Caco-2 (cell line): ENCODE measurements at regions not wholly inside any gene's neighbourhood (a gene's known extent, or its start where the extent isn't known, plus 50 kb on each side); places are given as distances from the start of the nearest gene placed in this dataset.

ENCODE experiments used
- BruUV-seq: library from RNA; stranded (reverse); fragments of 400-500 nt; replicated peaks from 2 replicates; lab custom pipeline; 2021; lab: Mats Ljungman, UMichigan
- CTCF ChIA-PET: fragments of 300-600 bp; sonication (Branson Sonifier 250); formaldehyde crosslinking; loops from one replicate; lab custom pipeline; 2022; ENCODE audit warnings: antibody characterized with exemption; lab: Charles Lee
- POLR2A ChIA-PET: fragments of 300-600 bp; sonication (Branson Sonifier 250); formaldehyde crosslinking; loops from one replicate; lab custom pipeline; 2022; ENCODE audit warnings: antibody characterized with exemption; lab: Charles Lee
- DNase-seq, 2 experiments: peaks; one replicate each; pipeline versions ENCODE4 v3.0.0 to v3.0.0-alpha.2; 2020 to 2022
- H3K27me3 ChIP-seq: replicated peaks from 2 replicates; pipeline ENCODE4 v1.6.0; 2011; ENCODE audit warnings: low read length; ENCODE audit not compliant: control insufficient read depth, insufficient read depth
- H3K36me3 ChIP-seq: 2 replicates; pipeline ENCODE4 v1.5.1; 2011; ENCODE audit warnings: low read length; ENCODE audit not compliant: control insufficient read depth, insufficient read depth
- H3K4me1 ChIP-seq: fragments of 250-450 bp; sonication (Bioruptor Pico); 2 replicates; pipeline ENCODE4 v1.5.1; 2020; ENCODE audit warnings: mild to moderate bottlenecking
- H3K4me3 ChIP-seq: 2 replicates; pipeline ENCODE4 v1.5.1; 2011; ENCODE audit warnings: low read depth, mild to moderate bottlenecking, control low read depth, low read length
- H3K9me3 ChIP-seq: fragments of 250-450 bp; sonication (Bioruptor Pico); 2 replicates; pipeline ENCODE4 v1.5.1; 2020; ENCODE audit warnings: mild to moderate bottlenecking, moderate library complexity
- H3K27ac Mint-ChIP-seq: one replicate; pipeline ENCODE4 v1.8.0; 2022; ENCODE audit warnings: mixed read lengths; ENCODE audit not compliant: unreplicated experiment
- H3K27me3 Mint-ChIP-seq: one replicate; pipeline ENCODE4 v1.8.0; 2022; ENCODE audit warnings: mixed read lengths; ENCODE audit not compliant: insufficient read depth, unreplicated experiment
- H3K36me3 Mint-ChIP-seq: one replicate; pipeline ENCODE4 v1.8.0; 2022; ENCODE audit warnings: mild to moderate bottlenecking, mixed read lengths; ENCODE audit not compliant: insufficient read depth, unreplicated experiment
- H3K4me1 Mint-ChIP-seq: one replicate; pipeline ENCODE4 v1.8.0; 2022; ENCODE audit warnings: low read depth, mixed read lengths; ENCODE audit not compliant: unreplicated experiment
- H3K4me3 Mint-ChIP-seq: one replicate; pipeline ENCODE4 v1.8.0; 2022; ENCODE audit warnings: mild to moderate bottlenecking, moderate library complexity, mixed read lengths; ENCODE audit not compliant: unreplicated experiment
- H3K9me3 Mint-ChIP-seq: one replicate; pipeline ENCODE4 v1.8.0; 2022; ENCODE audit warnings: mixed read lengths; ENCODE audit not compliant: unreplicated experiment
- CTCF ChIP-seq, 2 experiments: fragments of 200-600 bp in 1 of 2; IDR thresholded peaks; 1 replicate in 1 of 2; 2 replicates in 1 of 2; pipeline versions ENCODE4 v1.5.1 to v1.8.0; 2011 to 2022; ENCODE audit warnings: antibody characterized with exemption in 1 of 2, control low read depth in 1 of 2, inconsistent platforms in 1 of 2, low read depth in 1 of 2, low read length in 1 of 2, mild to moderate bottlenecking in 1 of 2, moderate library complexity in 1 of 2; ENCODE audit not compliant: insufficient read depth in 1 of 2, severe bottlenecking in 1 of 2, unreplicated experiment in 1 of 2
- intact Hi-C: fragments of 100-400 bp; cut with micrococcal nuclease; formaldehyde crosslinking; loops from one replicate; pipeline ENCODE4 v1.10.0; 2022; ENCODE audit not compliant: unreplicated experiment

GRCh38 chr16:6803176-6803575 is 529.5 kb upstream of the RBFOX1 start:
- Histone ChIP-seq H3K9me3 (no peaks in the 10 kb centered on the region), H3K27me3 (no peaks in the 10 kb centered on the region), H3K36me3 (no peaks in the 10 kb centered on the region), H3K4me3 (no peak overlapping the region), H3K4me1 (no peaks in the 10 kb centered on the region)
- peaks cover 3% of the 10 kb centered on the region for H3K27me3 Mint-ChIP-seq
- no peaks in the 10 kb centered on the region for H3K4me1 Mint-ChIP-seq
- H3K36me3 Mint-ChIP-seq = no peaks in the 10 kb centered on the region
- H3K27ac Mint-ChIP-seq = no peak overlapping the region
- no TSS peak for BruUV-seq
- TF ChIP-seq CTCF (IDR thresholded peaks at IDR 0.05; ENCODE audit: insufficient read depth in 1 of 2, low read depth in 1 of 2, low read length in 1 of 2, severe bottlenecking in 1 of 2, unreplicated experiment in 1 of 2) = no peak
- DNase-seq = no peak
- ChIA-PET CTCF (no interaction called here), POLR2A (no interaction called here)
- no peaks in the 10 kb centered on the region for H3K9me3 Mint-ChIP-seq
- intact Hi-C loops = no loop called here
- H3K4me3 Mint-ChIP-seq = no peak overlapping the region

DNA sequence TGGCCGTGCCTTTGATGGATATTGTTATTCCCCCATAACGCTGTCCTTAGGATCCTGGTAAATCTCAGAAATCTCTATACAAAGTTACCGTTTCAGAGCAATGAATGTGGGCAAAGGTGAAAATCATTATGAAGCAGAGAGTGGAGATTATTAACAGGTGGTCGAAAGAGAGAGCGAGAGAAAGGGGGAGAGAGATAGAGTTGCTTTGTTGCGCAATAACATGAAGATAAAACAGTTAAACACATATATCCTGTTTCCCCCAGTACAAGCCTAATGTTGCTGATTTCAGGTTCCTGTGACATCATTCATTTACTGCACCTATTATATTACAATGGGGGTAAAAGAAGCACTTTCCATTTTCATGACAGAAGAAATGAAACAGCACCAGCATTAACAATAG is 535.4 kb upstream of the RBFOX1 start:
- ChIA-PET CTCF (no interaction called here), POLR2A (no interaction called here)
- no peaks in the 10 kb centered on the region for H3K4me1 Mint-ChIP-seq
- DNase-seq = no peak
- peaks cover 6% of the 10 kb centered on the region for H3K27me3 Mint-ChIP-seq
- H3K27ac Mint-ChIP-seq = no peak overlapping the region
- no peak for TF ChIP-seq CTCF (IDR thresholded peaks at IDR 0.05; ENCODE audit: insufficient read depth in 1 of 2, low read depth in 1 of 2, low read length in 1 of 2, severe bottlenecking in 1 of 2, unreplicated experiment in 1 of 2)
- H3K36me3 ChIP-seq = no peaks in the 10 kb centered on the region
- H3K4me1 ChIP-seq = no peaks in the 10 kb centered on the region
- intact Hi-C loops = no loop called here
- peaks cover 16% of the 10 kb centered on the region for H3K9me3 Mint-ChIP-seq
- BruUV-seq = no TSS peak
- no peaks in the 10 kb centered on the region for H3K36me3 Mint-ChIP-seq
- no peaks in the 10 kb centered on the region for H3K27me3 ChIP-seq
- H3K4me3 ChIP-seq = no peak overlapping the region
- H3K4me3 Mint-ChIP-seq = no peak overlapping the region
- H3K9me3 ChIP-seq = no peaks in the 10 kb centered on the region

GRCh38 chr16:6777624-6778023 is 555.0 kb upstream of the RBFOX1 start:
- no peak for TF ChIP-seq CTCF (IDR thresholded peaks at IDR 0.05; ENCODE audit: insufficient read depth in 1 of 2, low read depth in 1 of 2, low read length in 1 of 2, severe bottlenecking in 1 of 2, unreplicated experiment in 1 of 2)
- no peak overlapping the region for H3K27ac Mint-ChIP-seq
- H3K27me3 ChIP-seq = no peaks in the 10 kb centered on the region
- no peak overlapping the region for H3K4me3 ChIP-seq
- ChIA-PET CTCF (no interaction called here), POLR2A (no interaction called here)
- no peaks in the 10 kb centered on the region for H3K9me3 ChIP-seq
- peaks cover 3% of the 10 kb centered on the region for H3K27me3 Mint-ChIP-seq
- H3K9me3 Mint-ChIP-seq = no peaks in the 10 kb centered on the region
- intact Hi-C loops = no loop called here
- no peaks in the 10 kb centered on the region for H3K36me3 ChIP-seq
- no peaks in the 10 kb centered on the region for H3K4me1 Mint-ChIP-seq
- DNase-seq = no peak
- H3K4me1 ChIP-seq = no peaks in the 10 kb centered on the region
- BruUV-seq = no TSS peak
- no peak overlapping the region for H3K4me3 Mint-ChIP-seq
- H3K36me3 Mint-ChIP-seq = no peaks in the 10 kb centered on the region
